ENCODE measurements at regions not wholly inside any gene's neighbourhood (a gene's known extent, or its start where the extent isn't known, plus 50 kb on each side); places are given as distances from the start of the nearest gene placed in this dataset.

- in situ Hi-C loops (cut with HindIII; ENCODE audit: low sequenced_read_pairs), result no loop called here
Observed at GRCh38 chr5:28927559-28928326, 1889.4 kb upstream of the CDH9 start.

GRCh38 chr5:28926422-28926821 lies 1888.0 kb upstream of the CDH9 start:
- in situ Hi-C loops (cut with HindIII; ENCODE audit: low sequenced_read_pairs), result no loop called here

- in situ Hi-C loops (cut with HindIII; ENCODE audit: low sequenced_read_pairs), result no loop called here
Observed at GRCh38 chr5:28917631-28918030, 1879.2 kb upstream of the CDH9 start.

GRCh38 chr5:28914297-28914696 lies 1875.9 kb upstream of the CDH9 start:
- in situ Hi-C loops (cut with HindIII; ENCODE audit: low sequenced_read_pairs), result no loop called here

- in situ Hi-C loops (cut with HindIII; ENCODE audit: low sequenced_read_pairs), result no loop called here
Observed at GRCh38 chr5:28903643-28904042, 1865.3 kb upstream of the CDH9 start.

- in situ Hi-C loops (cut with HindIII; ENCODE audit: low sequenced_read_pairs), result no loop called here
Observed at GRCh38 chr5:28896949-28897348, 1858.6 kb upstream of the CDH9 start.

- in situ Hi-C loops (cut with HindIII; ENCODE audit: low sequenced_read_pairs), result no loop called here
Observed at GRCh38 chr5:28880936-28881335, 1842.5 kb upstream of the CDH9 start.

GRCh38 chr5:28877050-28877449 lies 1838.7 kb upstream of the CDH9 start:
- in situ Hi-C loops (cut with HindIII; ENCODE audit: low sequenced_read_pairs), result no loop called here

- in situ Hi-C loops (cut with HindIII; ENCODE audit: low sequenced_read_pairs), result no loop called here
Observed at GRCh38 chr5:28864006-28864405, 1825.6 kb upstream of the CDH9 start.

GRCh38 chr5:28862860-28863196 lies 1824.4 kb upstream of the CDH9 start:
- in situ Hi-C loops (cut with HindIII; ENCODE audit: low sequenced_read_pairs), result no loop called here

- in situ Hi-C loops (cut with HindIII; ENCODE audit: low sequenced_read_pairs), result no loop called here
Observed at GRCh38 chr5:28862137-28862859, 1823.9 kb upstream of the CDH9 start.

GRCh38 chr5:28855626-28856025 lies 1817.2 kb upstream of the CDH9 start:
- in situ Hi-C loops (cut with HindIII; ENCODE audit: low sequenced_read_pairs), result no loop called here

- in situ Hi-C loops (cut with HindIII; ENCODE audit: low sequenced_read_pairs), result no loop called here
Observed at GRCh38 chr5:28850320-28850921, 1812.0 kb upstream of the CDH9 start.

GRCh38 chr5:28831042-28831441 lies 1792.7 kb upstream of the CDH9 start:
- in situ Hi-C loops (cut with HindIII; ENCODE audit: low sequenced_read_pairs), result no loop called here

GRCh38 chr5:28823231-28823630 lies 1784.8 kb upstream of the CDH9 start:
- in situ Hi-C loops (cut with HindIII; ENCODE audit: low sequenced_read_pairs), result no loop called here

GRCh38 chr5:28822071-28822470 lies 1783.7 kb upstream of the CDH9 start:
- in situ Hi-C loops (cut with HindIII; ENCODE audit: low sequenced_read_pairs), result no loop called here

GRCh38 chr5:28810751-28811136 lies 1772.4 kb upstream of the CDH9 start:
- in situ Hi-C loops (cut with HindIII; ENCODE audit: low sequenced_read_pairs), result no loop called here

- in situ Hi-C loops (cut with HindIII; ENCODE audit: low sequenced_read_pairs), result no loop called here
Observed at GRCh38 chr5:28809811-28810750, 1771.7 kb upstream of the CDH9 start.

- in situ Hi-C loops (cut with HindIII; ENCODE audit: low sequenced_read_pairs), result no loop called here
Observed at GRCh38 chr5:28808967-28809810, 1770.8 kb upstream of the CDH9 start.

- in situ Hi-C loops (cut with HindIII; ENCODE audit: low sequenced_read_pairs), result no loop called here
Observed at GRCh38 chr5:28807195-28807729, 1768.9 kb upstream of the CDH9 start.
